ENCODE measurements at regions not wholly inside any gene's neighbourhood (a gene's known extent, or its start where the extent isn't known, plus 50 kb on each side); places are given as distances from the start of the nearest gene placed in this dataset.

DNA sequence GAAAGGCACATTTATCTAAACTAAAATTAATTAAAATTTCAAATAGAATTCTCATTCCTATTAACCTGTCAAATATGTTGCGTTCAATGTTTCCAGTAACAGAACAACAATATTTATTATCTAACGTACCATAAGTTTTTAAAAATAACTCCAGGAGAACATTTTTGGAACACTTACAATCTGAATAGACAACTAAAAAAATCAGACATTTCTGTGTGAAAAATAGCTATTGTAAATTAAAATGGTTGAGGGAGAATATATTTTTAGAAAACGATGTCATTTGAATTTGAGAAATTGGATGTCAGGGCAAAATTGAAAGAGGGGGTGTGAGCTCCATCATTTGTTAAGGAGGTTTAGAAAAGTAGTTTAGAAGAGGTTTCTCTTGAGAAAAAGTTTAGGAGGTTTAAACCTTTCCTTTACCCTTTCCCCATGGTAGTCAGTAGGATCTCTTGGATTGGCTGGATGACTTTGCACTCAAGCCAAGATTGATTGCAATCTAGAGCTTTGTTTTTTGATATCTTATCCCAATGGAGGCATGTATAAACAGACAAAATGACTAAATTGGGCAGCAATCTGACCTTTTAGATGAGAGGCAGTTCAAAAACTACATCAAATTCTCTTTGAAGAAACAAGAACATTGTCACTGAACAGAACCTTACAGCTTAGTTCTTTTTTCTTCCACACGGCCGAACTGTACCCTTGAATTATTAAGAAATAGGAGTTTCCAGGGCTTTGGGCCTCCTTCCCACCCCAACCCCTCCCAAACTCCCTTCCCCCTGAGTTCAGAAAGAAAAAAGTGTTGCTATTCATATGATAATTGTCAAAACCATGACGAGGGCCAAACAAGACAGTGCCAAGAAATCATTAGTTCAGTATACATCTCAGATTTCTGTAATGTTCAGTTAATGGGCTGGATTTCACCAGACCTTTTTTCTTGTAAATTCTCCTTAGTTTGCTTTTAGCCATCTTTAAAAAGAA lies 79.7 kb upstream of the CDIN1 start:
- DNase-seq (ENCODE audit: low read depth in 3 of 3, low spot score in 1 of 3): no peak

DNA sequence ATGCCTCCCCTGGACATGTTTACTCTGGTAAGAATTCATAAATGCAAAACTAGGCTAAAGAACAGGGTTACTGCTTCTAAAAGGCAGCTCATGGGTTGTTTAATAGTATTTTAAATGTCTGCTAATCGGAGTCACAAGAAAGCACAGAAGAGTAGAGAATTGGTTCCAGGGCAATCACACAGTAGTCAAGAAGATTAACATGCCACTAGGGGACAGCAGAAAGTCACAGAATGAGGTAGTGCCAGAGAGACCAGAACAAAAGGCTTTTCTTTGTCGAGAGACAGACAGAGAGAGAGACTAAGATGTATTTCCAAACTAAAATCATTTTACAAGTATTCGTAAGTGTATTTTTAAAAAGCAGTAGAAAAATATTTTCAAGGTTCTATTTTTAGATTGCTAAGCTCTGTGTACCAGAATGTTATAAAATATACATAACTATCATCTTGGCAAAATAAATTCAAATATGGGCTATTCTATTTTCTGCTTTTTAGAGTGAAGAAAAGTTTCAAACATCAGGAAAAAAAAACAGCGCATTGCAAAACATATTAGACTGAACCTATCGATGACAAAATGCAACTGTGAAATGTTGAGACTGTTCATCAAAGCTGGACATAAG lies 78.3 kb upstream of the CDIN1 start:
- DNase-seq (ENCODE audit: low read depth in 3 of 3, low spot score in 1 of 3): no peak

- DNase-seq (ENCODE audit: low read depth in 3 of 3, low spot score in 1 of 3): no peak
Measured at GRCh38 chr15:36502509-36502908, 76.9 kb upstream of the CDIN1 start.

DNA sequence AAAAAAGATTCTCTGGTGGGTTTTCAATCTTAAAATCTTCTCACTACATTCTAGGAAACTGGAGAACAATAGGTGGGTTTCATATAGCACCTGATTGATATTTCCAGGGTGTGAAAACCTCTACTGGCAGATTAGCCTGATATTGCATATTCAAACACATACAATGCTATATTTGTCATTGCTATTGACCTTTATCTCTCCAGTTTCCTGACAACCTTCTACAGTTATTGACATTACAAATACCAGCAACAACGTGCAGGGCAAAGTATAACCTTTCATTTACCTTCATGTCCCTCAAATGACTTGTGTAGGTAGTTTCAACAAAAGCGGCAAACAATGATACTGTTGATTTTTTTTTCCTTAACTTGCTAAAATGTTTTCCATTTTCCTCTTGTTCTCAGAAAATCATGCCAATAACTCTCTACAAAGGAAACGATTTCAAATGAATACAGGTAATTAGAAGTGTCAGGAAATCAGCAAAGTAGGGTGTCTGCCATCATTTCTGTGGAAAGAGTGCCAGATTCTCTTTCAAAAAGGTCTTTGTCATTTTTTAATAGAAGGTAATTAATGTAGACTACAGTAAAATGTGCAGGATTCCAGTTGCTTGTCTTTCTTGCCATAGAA lies 72.6 kb upstream of the CDIN1 start:
- no peak for DNase-seq (ENCODE audit: low read depth in 3 of 3, low spot score in 1 of 3)

DNA sequence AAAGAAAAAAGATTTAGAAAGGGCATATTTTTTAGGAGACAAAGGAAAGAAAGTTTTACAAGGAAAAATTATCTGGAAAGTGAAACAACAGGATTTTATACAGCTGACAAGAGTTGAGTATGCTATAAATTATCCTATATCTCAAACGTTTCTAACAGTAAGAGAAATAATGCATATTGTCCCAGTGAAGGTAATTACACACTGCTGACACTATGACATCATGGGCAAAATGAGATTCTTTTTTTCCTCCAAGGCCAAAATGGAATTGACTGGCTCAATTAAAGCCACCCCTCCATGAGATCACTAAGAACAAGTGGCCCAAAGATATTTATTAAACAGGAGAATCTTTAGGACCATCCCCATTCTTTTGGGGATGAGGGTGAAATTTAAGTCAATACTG lies 72.0 kb upstream of the CDIN1 start:
- DNase-seq (ENCODE audit: low read depth in 3 of 3, low spot score in 1 of 3): no peak

- no peak for DNase-seq (ENCODE audit: low read depth in 3 of 3, low spot score in 1 of 3)
Measured at GRCh38 chr15:36511594-36511993, 67.8 kb upstream of the CDIN1 start.

GRCh38 chr15:36517758-36518157 lies 61.7 kb upstream of the CDIN1 start:
- DNase-seq (ENCODE audit: low read depth in 3 of 3, low spot score in 1 of 3): no peak

DNA sequence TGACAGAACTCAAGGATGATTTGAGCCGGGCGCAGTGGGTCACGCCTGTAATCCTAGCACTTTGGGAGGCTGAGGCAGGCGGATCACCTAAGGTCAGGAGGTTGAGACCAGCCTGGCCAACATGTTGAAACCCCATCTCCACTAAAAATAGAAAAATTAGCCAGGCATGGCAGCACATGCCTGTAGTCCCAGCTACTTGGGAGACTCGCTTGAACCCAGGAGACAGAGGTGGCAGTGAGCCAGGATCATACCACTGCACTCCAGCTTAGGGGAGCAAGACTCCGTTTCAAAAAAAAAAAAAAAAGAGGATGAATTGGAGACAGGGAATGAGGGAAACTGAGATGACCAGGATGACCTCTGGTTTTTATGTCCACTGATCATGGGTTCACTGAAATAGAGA lies 60.4 kb upstream of the CDIN1 start:
- no peak for DNase-seq (ENCODE audit: low read depth in 3 of 3, low spot score in 1 of 3)

DNA sequence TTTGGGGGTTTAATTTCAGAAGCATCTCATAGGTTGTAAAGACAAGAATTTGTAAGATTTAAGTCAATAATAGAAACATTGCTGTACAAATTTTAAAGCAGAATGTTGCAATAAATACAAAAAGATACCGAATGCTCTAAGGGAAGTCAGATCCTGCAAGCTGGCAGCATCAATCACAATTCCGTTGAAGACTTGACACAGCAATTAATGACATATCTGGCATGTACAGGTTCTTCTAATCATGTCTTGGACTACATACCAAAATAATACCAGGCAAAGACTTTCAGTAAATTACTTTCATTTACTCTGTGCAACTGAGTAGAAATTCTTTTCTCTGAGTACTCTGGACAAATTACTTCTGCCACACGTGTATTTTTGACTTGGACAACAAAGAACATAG lies 54.0 kb upstream of the CDIN1 start:
- DNase-seq (ENCODE audit: low read depth in 3 of 3, low spot score in 1 of 3): no peak

GRCh38 chr15:36527235-36528162 lies 51.9 kb upstream of the CDIN1 start:
- no peak for DNase-seq (ENCODE audit: low read depth in 3 of 3, low spot score in 1 of 3)

GRCh38 chr15:36529296-36530011 lies 50.0 kb upstream of the CDIN1 start:
- DNase-seq (ENCODE audit: low read depth in 3 of 3, low spot score in 1 of 3): no peak
